Stomach (tissue), 4 donors: ENCODE measurements at regions not wholly inside any gene's neighbourhood (a gene's known extent, or its start where the extent isn't known, plus 50 kb on each side); places are given as distances from the start of the nearest gene placed in this dataset.

Experiments
- CTCF ChIP-seq, 7 experiments: fragments of 450-650 bp in 4 of 7; fragments of 200-600 bp in 3 of 7; sonication (generic) in 3 of 7; IDR thresholded peaks; one replicate each; pipeline ENCODE4 v1.5.1; 2016 to 2019; ENCODE audit warnings: antibody characterized with exemption in 7 of 7, control low read depth in 2 of 7, mild to moderate bottlenecking in 1 of 7
- EP300 ChIP-seq: sonication (generic); formaldehyde crosslinking; IDR thresholded peaks from one replicate; pipeline ENCODE4 v1.6.1; 2017; ENCODE audit warnings: antibody characterized with exemption

- TF ChIP-seq CTCF (IDR thresholded peaks at IDR 0.05), result no peak
- TF ChIP-seq EP300, result no peak
These were observed 166.6 kb upstream of the FLRT2 start for GRCh38 chr14:85363358-85363757.
